Nephron (organoid): ENCODE measurements at regions not wholly inside any gene's neighbourhood (a gene's known extent, or its start where the extent isn't known, plus 50 kb on each side); places are given as distances from the start of the nearest gene placed in this dataset.
"Not testable (repeated sequence)": the region's sequence is repeated elsewhere in the genome, so short reads cannot be mapped to it uniquely, and the experiment has no call there.

Source experiments
- H3K27ac Mint-ChIP-seq, 3 experiments: 2 replicates each; pipeline ENCODE4 v1.8.0; 2020; ENCODE audit warnings: mixed read lengths in 3 of 3, mild to moderate bottlenecking in 2 of 3, moderate library complexity in 1 of 3
- H3K27me3 Mint-ChIP-seq: 2 replicates; pipeline ENCODE4 v1.8.0; 2021; ENCODE audit warnings: low read depth, mild to moderate bottlenecking, moderate library complexity, mixed read lengths
- H3K36me3 Mint-ChIP-seq: 2 replicates; pipeline ENCODE4 v1.8.0; 2020; ENCODE audit warnings: low read depth, mixed read lengths
- H3K4me1 Mint-ChIP-seq: 2 replicates; pipeline ENCODE4 v1.8.0; 2020; ENCODE audit warnings: mixed read lengths
- H3K4me3 Mint-ChIP-seq, 3 experiments: 2 replicates each; pipeline ENCODE4 v1.8.0; 2020; ENCODE audit warnings: mild to moderate bottlenecking in 3 of 3, mixed read lengths in 3 of 3, moderate library complexity in 2 of 3
- H3K9me3 Mint-ChIP-seq: 2 replicates; pipeline ENCODE4 v1.8.0; 2020; ENCODE audit warnings: mixed read lengths
- TF ChIP-seq, protein P1 (sequence below), 3 experiments: fragments of 200-600 bp; sonication (generic); IDR thresholded peaks; one replicate each; pipeline ENCODE4 v1.5.0; 2021; ENCODE audit warnings: antibody characterized with exemption in 3 of 3; ENCODE audit not compliant: unreplicated experiment in 3 of 3

DNA sequence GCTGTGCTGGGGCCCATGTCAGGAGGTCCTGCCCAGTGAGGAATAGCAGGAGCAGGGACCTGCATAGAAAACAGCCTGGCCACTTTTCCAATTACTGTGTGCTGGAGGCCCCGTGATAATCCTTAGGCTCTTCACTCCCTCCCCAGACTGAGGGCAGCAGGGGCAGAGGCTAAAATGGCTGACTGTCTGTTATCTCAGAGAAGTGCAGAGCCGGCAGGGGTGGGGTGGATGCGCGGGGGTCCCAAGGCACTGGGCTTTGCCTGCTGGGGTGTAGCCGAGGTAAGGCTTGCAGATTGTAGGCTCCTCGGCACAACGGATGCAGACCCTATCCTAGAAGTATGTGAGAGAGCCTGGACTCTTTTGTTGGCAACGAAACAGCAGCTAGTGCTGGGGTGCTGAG lies 1064.1 kb downstream of the OLFM4 start:
- H3K4me3 Mint-ChIP-seq = no peak overlapping the region
- no peaks in the 10 kb centered on the region for H3K4me1 Mint-ChIP-seq
- H3K36me3 Mint-ChIP-seq = no peaks in the 10 kb centered on the region
- no peaks in the 10 kb centered on the region for H3K27me3 Mint-ChIP-seq
- TF ChIP-seq, protein P1, sequence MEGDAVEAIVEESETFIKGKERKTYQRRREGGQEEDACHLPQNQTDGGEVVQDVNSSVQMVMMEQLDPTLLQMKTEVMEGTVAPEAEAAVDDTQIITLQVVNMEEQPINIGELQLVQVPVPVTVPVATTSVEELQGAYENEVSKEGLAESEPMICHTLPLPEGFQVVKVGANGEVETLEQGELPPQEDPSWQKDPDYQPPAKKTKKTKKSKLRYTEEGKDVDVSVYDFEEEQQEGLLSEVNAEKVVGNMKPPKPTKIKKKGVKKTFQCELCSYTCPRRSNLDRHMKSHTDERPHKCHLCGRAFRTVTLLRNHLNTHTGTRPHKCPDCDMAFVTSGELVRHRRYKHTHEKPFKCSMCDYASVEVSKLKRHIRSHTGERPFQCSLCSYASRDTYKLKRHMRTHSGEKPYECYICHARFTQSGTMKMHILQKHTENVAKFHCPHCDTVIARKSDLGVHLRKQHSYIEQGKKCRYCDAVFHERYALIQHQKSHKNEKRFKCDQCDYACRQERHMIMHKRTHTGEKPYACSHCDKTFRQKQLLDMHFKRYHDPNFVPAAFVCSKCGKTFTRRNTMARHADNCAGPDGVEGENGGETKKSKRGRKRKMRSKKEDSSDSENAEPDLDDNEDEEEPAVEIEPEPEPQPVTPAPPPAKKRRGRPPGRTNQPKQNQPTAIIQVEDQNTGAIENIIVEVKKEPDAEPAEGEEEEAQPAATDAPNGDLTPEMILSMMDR (IDR thresholded peaks at IDR 0.05; ENCODE audit: unreplicated experiment in 3 of 3) = no peak
- no peak overlapping the region for H3K27ac Mint-ChIP-seq
- peaks cover 3% of the 10 kb centered on the region for H3K9me3 Mint-ChIP-seq

DNA sequence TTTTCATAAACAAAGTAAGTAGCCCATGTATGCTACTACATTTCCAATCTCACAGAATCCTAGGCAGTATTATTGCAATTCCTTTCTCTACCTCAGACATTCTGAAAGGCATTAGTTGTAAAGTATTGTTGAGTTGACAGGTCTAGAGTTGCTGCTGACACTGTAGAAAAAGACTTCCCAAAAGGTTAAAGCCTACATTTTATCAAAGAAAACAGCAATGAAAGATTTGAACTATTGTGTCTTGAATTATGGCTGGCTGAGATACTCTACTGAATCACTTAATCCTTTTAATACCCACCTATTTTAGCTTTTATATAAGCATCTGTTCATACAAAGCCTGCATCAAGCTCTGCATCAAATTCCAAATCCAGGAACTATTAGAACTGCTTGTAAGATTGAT lies 1082.0 kb downstream of the OLFM4 start:
- no peak overlapping the region for H3K27ac Mint-ChIP-seq
- no peaks in the 10 kb centered on the region for H3K27me3 Mint-ChIP-seq
- H3K9me3 Mint-ChIP-seq = no peaks in the 10 kb centered on the region
- TF ChIP-seq, protein P1 (IDR thresholded peaks at IDR 0.05; ENCODE audit: unreplicated experiment in 3 of 3) = no peak
- no peaks in the 10 kb centered on the region for H3K36me3 Mint-ChIP-seq
- no peaks in the 10 kb centered on the region for H3K4me1 Mint-ChIP-seq
- no peak overlapping the region for H3K4me3 Mint-ChIP-seq

DNA sequence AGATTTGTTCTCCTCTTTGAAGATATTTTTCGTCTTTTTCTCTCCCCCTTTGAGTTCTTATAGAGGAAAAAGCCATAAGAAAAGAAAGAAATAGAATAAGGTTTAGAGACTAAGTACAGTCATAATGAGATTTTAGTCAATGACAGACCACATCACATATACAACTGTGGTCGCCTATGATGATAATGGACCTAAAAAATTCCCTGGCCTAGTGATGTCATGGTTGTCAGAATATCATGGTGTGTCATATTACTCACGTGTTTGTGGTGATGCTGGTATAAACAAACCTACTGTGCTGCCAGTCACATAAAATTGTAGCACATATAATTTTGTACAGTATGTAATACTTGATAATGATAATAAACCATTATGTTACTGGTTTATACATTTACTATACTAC lies 1096.1 kb downstream of the OLFM4 start:
- no peak overlapping the region for H3K27ac Mint-ChIP-seq
- H3K4me1 Mint-ChIP-seq = no peaks in the 10 kb centered on the region
- TF ChIP-seq, protein P1 (IDR thresholded peaks at IDR 0.05; ENCODE audit: unreplicated experiment in 3 of 3) = no peak
- H3K36me3 Mint-ChIP-seq = no peaks in the 10 kb centered on the region
- H3K9me3 Mint-ChIP-seq = no peaks in the 10 kb centered on the region
- H3K27me3 Mint-ChIP-seq = no peaks in the 10 kb centered on the region
- H3K4me3 Mint-ChIP-seq = no peak overlapping the region

DNA sequence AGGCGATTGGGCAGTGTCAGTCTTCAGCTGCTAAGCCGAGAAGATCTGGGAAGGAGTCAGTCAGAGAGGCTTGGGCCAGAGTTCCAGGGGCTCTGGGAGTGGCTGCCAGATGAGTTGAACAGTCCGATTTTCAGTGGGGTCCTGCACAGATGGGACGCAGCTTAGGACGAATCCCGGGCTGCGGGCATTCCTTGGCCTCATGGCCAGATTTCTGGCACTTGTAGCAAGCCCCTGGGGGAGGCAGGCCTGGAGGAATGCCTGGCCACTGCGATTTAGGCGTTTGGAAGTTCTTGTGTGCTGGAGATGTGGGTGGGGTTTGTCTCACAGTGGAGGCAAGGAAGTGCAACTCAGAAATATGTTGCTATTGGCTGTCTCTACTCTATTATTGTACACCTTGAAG lies 1102.3 kb downstream of the OLFM4 start:
- H3K27ac Mint-ChIP-seq, H3K4me3 Mint-ChIP-seq, H3K27me3 Mint-ChIP-seq, H3K9me3 Mint-ChIP-seq, H3K4me1 Mint-ChIP-seq, H3K36me3 Mint-ChIP-seq: not testable (repeated sequence)

DNA sequence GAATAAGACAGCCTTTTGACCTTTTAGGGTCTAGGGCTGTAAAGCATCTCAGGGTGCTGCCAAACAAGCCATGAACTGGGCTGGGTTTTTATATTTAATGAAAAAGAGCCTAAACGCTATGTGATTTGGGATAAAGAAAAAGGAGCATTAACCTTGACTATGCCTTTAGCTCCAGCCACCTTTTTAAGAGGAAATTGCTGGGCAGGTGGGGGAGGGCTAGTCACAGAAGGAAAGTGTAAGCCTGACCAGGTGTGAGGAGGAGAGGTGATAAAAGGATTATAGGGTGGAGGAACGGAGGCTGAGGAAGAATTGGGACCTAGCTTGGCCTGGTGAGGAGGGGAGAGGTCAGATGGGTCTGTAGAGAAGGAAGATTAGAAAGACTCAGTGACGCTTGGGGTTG lies 1102.8 kb downstream of the OLFM4 start:
- H3K36me3 Mint-ChIP-seq, H3K9me3 Mint-ChIP-seq, H3K4me1 Mint-ChIP-seq, H3K27me3 Mint-ChIP-seq, H3K27ac Mint-ChIP-seq, H3K4me3 Mint-ChIP-seq: not testable (repeated sequence)

DNA sequence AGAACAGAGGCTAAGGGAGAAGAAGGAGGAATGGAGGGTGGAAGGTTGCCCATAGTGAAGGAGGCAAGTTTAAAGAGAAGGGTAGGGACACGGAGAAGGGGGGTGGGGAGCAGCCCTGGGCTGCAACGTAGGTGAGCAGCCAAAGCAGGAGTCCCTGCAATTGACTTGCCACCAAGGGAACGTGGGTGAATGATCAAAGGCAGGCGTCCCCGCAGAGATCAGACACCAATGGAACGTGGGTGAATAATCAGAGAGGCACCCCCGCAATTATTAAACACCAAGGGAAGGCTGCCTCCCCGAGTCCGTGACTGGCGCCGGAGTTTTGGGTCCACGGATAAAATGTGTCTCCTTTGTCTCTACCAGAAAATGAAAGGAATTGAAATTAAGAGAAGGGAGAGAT lies 1103.5 kb downstream of the OLFM4 start:
- H3K4me3 Mint-ChIP-seq, H3K4me1 Mint-ChIP-seq, H3K27ac Mint-ChIP-seq, H3K36me3 Mint-ChIP-seq, H3K27me3 Mint-ChIP-seq, H3K9me3 Mint-ChIP-seq: not testable (repeated sequence)

DNA sequence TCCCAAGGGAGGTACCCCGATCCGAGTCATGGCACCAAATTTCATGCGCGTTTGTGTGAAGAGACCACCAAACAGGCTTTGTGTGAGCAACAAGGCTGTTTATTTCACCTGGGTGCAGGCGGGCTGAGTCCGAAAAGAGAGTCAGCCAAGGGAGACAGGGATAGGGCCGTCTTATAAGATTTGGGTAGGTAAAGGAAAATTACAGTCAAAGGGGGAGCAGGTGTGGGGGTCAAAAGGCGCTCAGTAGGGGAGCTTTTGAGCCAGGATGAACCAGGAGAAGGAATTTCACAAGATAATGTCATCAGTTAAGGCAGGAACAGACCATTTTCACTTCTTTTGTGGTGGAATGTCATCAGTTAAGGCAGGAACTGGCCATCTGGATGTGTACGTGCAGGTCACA lies 1104.1 kb downstream of the OLFM4 start:
- not testable (repeated sequence) for H3K9me3 Mint-ChIP-seq, H3K27ac Mint-ChIP-seq, H3K4me3 Mint-ChIP-seq, H3K36me3 Mint-ChIP-seq, H3K4me1 Mint-ChIP-seq, H3K27me3 Mint-ChIP-seq

DNA sequence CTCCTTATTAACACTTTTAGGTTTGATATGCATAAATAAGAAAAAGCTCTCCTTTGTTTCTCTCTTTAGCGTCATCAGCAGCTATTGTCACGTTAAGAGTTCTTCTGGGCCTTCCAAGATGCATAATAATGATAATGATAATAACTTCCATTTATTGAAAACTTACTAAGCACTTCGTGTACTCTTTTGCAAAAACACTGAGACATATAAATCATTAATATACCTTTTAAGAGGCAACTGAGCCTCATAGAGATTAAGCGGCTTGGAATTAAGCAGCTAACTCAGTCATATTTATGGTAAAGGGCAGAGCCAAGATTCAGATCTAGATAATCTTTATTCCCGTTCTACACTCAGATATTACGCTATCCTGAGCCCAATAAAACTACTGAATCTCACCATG lies 1105.1 kb downstream of the OLFM4 start:
- no peaks in the 10 kb centered on the region for H3K36me3 Mint-ChIP-seq
- H3K27ac Mint-ChIP-seq = no peak overlapping the region
- H3K4me3 Mint-ChIP-seq = no peak overlapping the region
- no peaks in the 10 kb centered on the region for H3K27me3 Mint-ChIP-seq
- no peaks in the 10 kb centered on the region for H3K4me1 Mint-ChIP-seq
- TF ChIP-seq, protein P1 (IDR thresholded peaks at IDR 0.05; ENCODE audit: unreplicated experiment in 3 of 3) = no peak
- H3K9me3 Mint-ChIP-seq = no peaks in the 10 kb centered on the region
